ENCODE measurements at regions not wholly inside any gene's neighbourhood (a gene's known extent, or its start where the extent isn't known, plus 50 kb on each side); places are given as distances from the start of the nearest gene placed in this dataset.

- DNase-seq (ENCODE audit: low read depth): no peak
- TF ChIP-seq CTCF (IDR thresholded peaks at IDR 0.05; ENCODE audit: control insufficient read depth, extremely low read depth, insufficient read depth): no peak
- no peak overlapping the region for H3K4me3 ChIP-seq (ENCODE audit: low read depth, low read length)
Measured at GRCh38 chr6:92460133-92460532, 959.2 kb downstream of the EPHA7 start.

- no peak for DNase-seq (ENCODE audit: low read depth)
- TF ChIP-seq CTCF (IDR thresholded peaks at IDR 0.05; ENCODE audit: control insufficient read depth, extremely low read depth, insufficient read depth): no peak
- no peak overlapping the region for H3K4me3 ChIP-seq (ENCODE audit: low read depth, low read length)
Measured at GRCh38 chr6:92459606-92460005, 959.8 kb downstream of the EPHA7 start.

- DNase-seq (ENCODE audit: low read depth): no peak
- TF ChIP-seq CTCF (IDR thresholded peaks at IDR 0.05; ENCODE audit: control insufficient read depth, extremely low read depth, insufficient read depth): no peak
- H3K4me3 ChIP-seq (ENCODE audit: low read depth, low read length): no peak overlapping the region
Measured at GRCh38 chr6:92446052-92446451, 973.3 kb downstream of the EPHA7 start.

GRCh38 chr6:92433911-92434310, 985.4 kb downstream of the EPHA7 start:
- H3K4me3 ChIP-seq (ENCODE audit: low read depth, low read length): no peak overlapping the region
- no peak for TF ChIP-seq CTCF (IDR thresholded peaks at IDR 0.05; ENCODE audit: control insufficient read depth, extremely low read depth, insufficient read depth)
- no peak for DNase-seq (ENCODE audit: low read depth)

- no peak overlapping the region for H3K4me3 ChIP-seq (ENCODE audit: low read depth, low read length)
- no peak for DNase-seq (ENCODE audit: low read depth)
- TF ChIP-seq CTCF (IDR thresholded peaks at IDR 0.05; ENCODE audit: control insufficient read depth, extremely low read depth, insufficient read depth): no peak
Measured at GRCh38 chr6:92431502-92431901, 987.9 kb downstream of the EPHA7 start.

- DNase-seq (ENCODE audit: low read depth): no peak
- no peak overlapping the region for H3K4me3 ChIP-seq (ENCODE audit: low read depth, low read length)
- no peak for TF ChIP-seq CTCF (IDR thresholded peaks at IDR 0.05; ENCODE audit: control insufficient read depth, extremely low read depth, insufficient read depth)
Measured at GRCh38 chr6:92428448-92428847, 990.9 kb downstream of the EPHA7 start.

GRCh38 chr6:92427453-92427852, 991.9 kb downstream of the EPHA7 start:
- DNase-seq (ENCODE audit: low read depth): no peak
- H3K4me3 ChIP-seq (ENCODE audit: low read depth, low read length): no peak overlapping the region
- TF ChIP-seq CTCF (IDR thresholded peaks at IDR 0.05; ENCODE audit: control insufficient read depth, extremely low read depth, insufficient read depth): no peak
